AG04450 (cell line): ENCODE measurements at regions not wholly inside any gene's neighbourhood (a gene's known extent, or its start where the extent isn't known, plus 50 kb on each side); places are given as distances from the start of the nearest gene placed in this dataset.

Experiments
- CTCF ChIA-PET: fragments of 300-600, 350-600 bp; formaldehyde crosslinking; extraction: SDS; loops from one replicate; lab custom pipeline; 2022; ENCODE audit warnings: antibody characterized with exemption, inconsistent platforms; lab: Charles Lee
- POLR2A ChIA-PET: fragments of 350-600 bp; formaldehyde crosslinking; extraction: SDS; loops from one replicate; lab custom pipeline; 2021; ENCODE audit warnings: antibody characterized with exemption, inconsistent platforms; lab: Yijun Ruan, JAX
- DNase-seq: peaks from one replicate; pipeline ENCODE4 v3.0.0-alpha.2; 2011; ENCODE audit warnings: low read depth, low spot score
- H3K27ac ChIP-seq: one replicate; pipeline ENCODE4 v1.5.1; 2012; ENCODE audit warnings: low read depth, low read length, control low read depth
- H3K27me3 ChIP-seq: one replicate; pipeline ENCODE4 v1.6.0; 2012; ENCODE audit warnings: low read length; ENCODE audit not compliant: control insufficient read depth, insufficient read depth
- H3K4me3 ChIP-seq: 2 replicates; pipeline ENCODE4 v1.5.1; 2011; ENCODE audit warnings: mild to moderate bottlenecking, low read depth, low read length, control low read depth
- H3K9me3 ChIP-seq: 2 replicates; pipeline ENCODE4 v1.5.1; 2012; ENCODE audit warnings: low read length; ENCODE audit not compliant: control insufficient read depth, insufficient read depth
- CTCF ChIP-seq: IDR thresholded peaks from 2 replicates; pipeline ENCODE4 v1.5.1; 2011; ENCODE audit warnings: low read depth, low read length, control low read depth, inconsistent platforms

- TF ChIP-seq CTCF: no peak
- peak; percentile 29 for DNase-seq
- no peak overlapping the region for H3K4me3 ChIP-seq
- no peak overlapping the region for H3K27ac ChIP-seq
- POLR2A ChIA-PET: no interaction called here
- H3K27me3 ChIP-seq: no peaks in the 10 kb centered on the region
- H3K9me3 ChIP-seq: peaks cover 2% of the 10 kb centered on the region
- CTCF ChIA-PET: no interaction called here
Observed at GRCh38 chr12:24600996-24601395, 347.9 kb downstream of the BCAT1 start.

- H3K27ac ChIP-seq: no peak overlapping the region
- no peaks in the 10 kb centered on the region for H3K27me3 ChIP-seq
- POLR2A ChIA-PET: interaction anchor here (0.5 kb wide), 1 partner anchor 70 kb away, joined by 3 read pairs; no protein-coding TSS in a partner anchor
- no peak for DNase-seq
- TF ChIP-seq CTCF: no peak
- H3K9me3 ChIP-seq: no peaks in the 10 kb centered on the region; the same call in 1 of the 2 replicates
- no peak overlapping the region for H3K4me3 ChIP-seq
- CTCF ChIA-PET: no interaction called here
Observed at GRCh38 chr12:24600551-24600950, 348.4 kb downstream of the BCAT1 start.

GRCh38 chr12:24599736-24600135 lies 349.2 kb downstream of the BCAT1 start:
- ChIA-PET CTCF (no interaction called here), POLR2A (interaction anchor here (0.5 kb wide), 1 partner anchor 69 kb away, joined by 3 read pairs; no protein-coding TSS in a partner anchor)
- H3K27ac ChIP-seq: no peak overlapping the region
- no peaks in the 10 kb centered on the region for H3K27me3 ChIP-seq
- no peak overlapping the region for H3K4me3 ChIP-seq
- TF ChIP-seq CTCF: no peak
- no peaks in the 10 kb centered on the region; the same call in 1 of the 2 replicates for H3K9me3 ChIP-seq
- DNase-seq: no peak

- Histone ChIP-seq H3K27me3 (no peaks in the 10 kb centered on the region), H3K9me3 (no peaks in the 10 kb centered on the region), H3K27ac (no peak overlapping the region), H3K4me3 (no peak overlapping the region)
- CTCF ChIA-PET: interaction anchor here (0.6 to 1.3 kb wide), 8 partner anchors 21 to 1393 kb away, joined by 3 to 10 read pairs (median 4); no protein-coding TSS in a partner anchor
- no peak for TF ChIP-seq CTCF
- DNase-seq: no peak
- POLR2A ChIA-PET: no interaction called here
Observed at GRCh38 chr12:24597580-24597979, 351.3 kb downstream of the BCAT1 start.

- H3K27me3 ChIP-seq: no peaks in the 10 kb centered on the region
- H3K9me3 ChIP-seq: no peaks in the 10 kb centered on the region
- no peak overlapping the region for H3K4me3 ChIP-seq
- POLR2A ChIA-PET: no interaction called here
- H3K27ac ChIP-seq: no peak overlapping the region
- TF ChIP-seq CTCF: peak; percentile 78
- CTCF ChIA-PET: interaction anchor here (0.6 to 1.3 kb wide), 8 partner anchors 20 to 1392 kb away, joined by 3 to 10 read pairs (median 4); no protein-coding TSS in a partner anchor
- no peak for DNase-seq
Observed at GRCh38 chr12:24596768-24597388, 352.0 kb downstream of the BCAT1 start.
